GM23338 (cell line): ENCODE measurements at regions not wholly inside any gene's neighbourhood (a gene's known extent, or its start where the extent isn't known, plus 50 kb on each side); places are given as distances from the start of the nearest gene placed in this dataset.

ENCODE experiments used
- ATAC-seq: fragments of 200-7000 bp; cut with Tn5 transposase; 3 replicates; pipeline ENCODE4 v1.9.1; 2020
- DNase-seq: peaks from one replicate; pipeline ENCODE4 v3.0.0-alpha.2; 2015; ENCODE audit warnings: low spot score
- H2AFZ ChIP-seq: fragments of 200-600 bp; sonication (generic); 2 replicates; pipeline ENCODE4 v1.8.0; 2016; ENCODE audit warnings: antibody characterized with exemption, mild to moderate bottlenecking, moderate library complexity
- H3F3A ChIP-seq: fragments of 200-600 bp; sonication (generic); replicated peaks from 2 replicates; pipeline ENCODE4 v1.8.0; 2017; ENCODE audit warnings: antibody characterized with exemption, mixed run types, low read depth
- H3K27ac ChIP-seq: fragments of 200-600 bp; sonication (generic); 2 replicates; pipeline ENCODE4 v1.6.1; 2016; ENCODE audit warnings: low read depth
- H3K27me3 ChIP-seq: fragments of 200-600 bp; sonication (generic); 2 replicates; pipeline ENCODE4 v1.8.0; 2016; ENCODE audit warnings: mild to moderate bottlenecking, mixed run types, moderate library complexity; ENCODE audit not compliant: insufficient read depth
- H3K36me3 ChIP-seq: fragments of 200-600 bp; sonication (generic); 2 replicates; pipeline ENCODE4 v1.8.0; 2016; ENCODE audit warnings: mild to moderate bottlenecking; ENCODE audit not compliant: insufficient read depth
- H3K4me1 ChIP-seq: fragments of 200-600 bp; sonication (generic); 2 replicates; pipeline ENCODE4 v1.8.0; 2016; ENCODE audit warnings: mild to moderate bottlenecking, moderate library complexity; ENCODE audit not compliant: insufficient read depth
- H3K4me2 ChIP-seq: fragments of 200-600 bp; sonication (generic); 2 replicates; pipeline ENCODE4 v1.7.1; 2017; ENCODE audit warnings: mixed run types
- H3K4me3 ChIP-seq: fragments of 200-600 bp; sonication (generic); 2 replicates; pipeline ENCODE4 v1.6.1; 2016; ENCODE audit warnings: mixed run types
- H3K79me2 ChIP-seq: fragments of 200-600 bp; sonication (generic); replicated peaks from 2 replicates; pipeline ENCODE4 v1.8.0; 2017; ENCODE audit warnings: mild to moderate bottlenecking; ENCODE audit not compliant: insufficient read depth
- H3K9me2 ChIP-seq: fragments of 200-600 bp; sonication (generic); 2 replicates; pipeline ENCODE4 v1.8.0; 2017; ENCODE audit not compliant: insufficient read depth
- H4K20me1 ChIP-seq: fragments of 200-600 bp; sonication (generic); replicated peaks from 2 replicates; pipeline ENCODE4 v1.8.0; 2017; ENCODE audit warnings: mild to moderate bottlenecking; ENCODE audit not compliant: insufficient read depth
- H3K27ac Mint-ChIP-seq: 2 replicates; pipeline ENCODE4 v1.8.0; 2020; ENCODE audit warnings: inconsistent platforms, mild to moderate bottlenecking, moderate library complexity, mixed read lengths
- H3K27me3 Mint-ChIP-seq: 3 replicates; pipeline ENCODE4 v1.8.0; 2022; ENCODE audit warnings: low read depth, mild to moderate bottlenecking, moderate library complexity, mixed read lengths, inconsistent platforms; ENCODE audit not compliant: insufficient read depth, poor library complexity
- H3K36me3 Mint-ChIP-seq: 3 replicates; pipeline ENCODE4 v1.8.0; 2021; ENCODE audit warnings: low read depth, mild to moderate bottlenecking, inconsistent platforms, moderate library complexity, mixed read lengths
- H3K4me1 Mint-ChIP-seq: 3 replicates; pipeline ENCODE4 v1.8.0; 2020; ENCODE audit warnings: mild to moderate bottlenecking, inconsistent platforms, mixed read lengths
- H3K4me3 Mint-ChIP-seq: 3 replicates; pipeline ENCODE4 v1.8.0; 2021; ENCODE audit warnings: moderate library complexity, mild to moderate bottlenecking, inconsistent platforms, mixed read lengths
- H3K9me3 Mint-ChIP-seq: 3 replicates; pipeline ENCODE4 v1.8.0; 2020; ENCODE audit warnings: moderate library complexity, mild to moderate bottlenecking, inconsistent platforms, mixed read lengths
- CREB1 ChIP-seq: fragments of 250-450 bp; sonication (Bioruptor Pico); IDR thresholded peaks from 2 replicates; pipeline ENCODE4 v1.5.0; 2020; ENCODE audit warnings: low read depth, mild to moderate bottlenecking, moderate library complexity
- CTCF ChIP-seq, 2 experiments: fragments of 200-600 bp in 1 of 2; sonication (generic) in 1 of 2; conservative IDR thresholded peaks; 2 replicates each; pipeline versions ENCODE4 v1.5.1 to v1.6.1; 2016 to 2017; ENCODE audit warnings: antibody characterized with exemption in 2 of 2, low read depth in 2 of 2, mild to moderate bottlenecking in 2 of 2, moderate library complexity in 1 of 2
- ETS1 ChIP-seq: IDR thresholded peaks from 2 replicates; pipeline ENCODE4 v1.6.1; 2016; ENCODE audit warnings: antibody characterized with exemption
- EZH2 ChIP-seq: fragments of 200-600 bp; sonication (generic); IDR thresholded peaks from one replicate; pipeline ENCODE4 v1.8.0; 2017; ENCODE audit warnings: antibody characterized with exemption, mild to moderate bottlenecking, low read depth; ENCODE audit not compliant: unreplicated experiment
- EZH2phosphoT487 ChIP-seq: fragments of 200-600 bp; sonication (generic); IDR thresholded peaks from one replicate; pipeline ENCODE4 v1.8.1; 2018; ENCODE audit warnings: antibody characterized with exemption; ENCODE audit not compliant: unreplicated experiment
- JUNB ChIP-seq: IDR thresholded peaks from one replicate; pipeline ENCODE4 v1.6.1; 2016; ENCODE audit warnings: antibody characterized with exemption; ENCODE audit not compliant: unreplicated experiment
- NANOG ChIP-seq: IDR thresholded peaks from 2 replicates; pipeline ENCODE4 v1.6.1; 2016; ENCODE audit warnings: antibody characterized with exemption, borderline replicate concordance
- POLR2AphosphoS5 ChIP-seq: IDR thresholded peaks from 2 replicates; pipeline ENCODE4 v1.6.1; 2016; ENCODE audit warnings: antibody characterized with exemption, low read depth
- REST ChIP-seq: IDR thresholded peaks from one replicate; pipeline ENCODE4 v1.6.1; 2018; ENCODE audit warnings: antibody characterized with exemption; ENCODE audit not compliant: unreplicated experiment
- STAT1 ChIP-seq: IDR thresholded peaks from one replicate; pipeline ENCODE4 v1.6.1; 2016; ENCODE audit warnings: antibody characterized with exemption; ENCODE audit not compliant: unreplicated experiment
- ZNF114 ChIP-seq: fragments of 250-450 bp; sonication (Bioruptor Pico); IDR thresholded peaks from 2 replicates; pipeline ENCODE4 v1.5.0; 2020; ENCODE audit warnings: mild to moderate bottlenecking, moderate library complexity
- ZNF331 ChIP-seq: fragments of 250-450 bp; sonication (Bioruptor Pico); IDR thresholded peaks from 2 replicates; pipeline ENCODE4 v1.5.0; 2020; ENCODE audit warnings: low read depth, mild to moderate bottlenecking, moderate library complexity
- ZNF462 ChIP-seq: fragments of 250-450 bp; sonication (Bioruptor Pico); IDR thresholded peaks from 2 replicates; pipeline ENCODE4 v1.5.0; 2020; ENCODE audit warnings: mild to moderate bottlenecking, moderate library complexity

- TF ChIP-seq REST, result no peak
- TF ChIP-seq STAT1, result no peak
- no peak for TF ChIP-seq EZH2
Measured at GRCh38 chr5:82917584-82917983, 159.6 kb downstream of the TMEM167A start (continued).

GRCh38 chr5:82913971-82914370 is 163.2 kb downstream of the TMEM167A start:
- Mint-ChIP-seq H3K27me3 (peaks cover 2% of the 10 kb centered on the region), H3K4me3 (no peak overlapping the region), H3K4me1 (no peaks in the 10 kb centered on the region), H3K9me3 (peaks cover 26% of the 10 kb centered on the region), H3K36me3 (peaks cover 20% of the 10 kb centered on the region), H3K27ac (no peak overlapping the region)
- H3K4me2 ChIP-seq, result no peak overlapping the region
- H3K9me2 ChIP-seq, result no peaks in the 10 kb centered on the region
- no peak for ATAC-seq
- 0 out of 2 replicates have a peak, but pooled peaks cover 6% of the 10 kb centered on the region for H3K4me1 ChIP-seq
- H3K36me3 ChIP-seq, result peaks cover 7% of the 10 kb centered on the region
- H2AFZ ChIP-seq, result no peak overlapping the region
- no peak overlapping the region for H3K4me3 ChIP-seq
- H4K20me1 ChIP-seq, result no peaks in the 10 kb centered on the region
- no peaks in the 10 kb centered on the region for H3K27me3 ChIP-seq
- no peak overlapping the region for H3K27ac ChIP-seq
- H3F3A ChIP-seq, result no peaks in the 10 kb centered on the region
- no peak for DNase-seq
- H3K79me2 ChIP-seq, result no peaks in the 10 kb centered on the region
- TF ChIP-seq EZH2phosphoT487 (no peak), CTCF (conservative IDR thresholded peaks at IDR 0.05; ENCODE audit: low read depth in 2 of 2) (no peak), JUNB (no peak), ETS1 (no peak), NANOG (no peak), ZNF331 (CRISPR knock-in tag) (no peak), ZNF114 (CRISPR knock-in tag) (no peak), CREB1 (CRISPR knock-in tag) (no peak), ZNF462 (CRISPR knock-in tag) (no peak), POLR2AphosphoS5 (no peak), STAT1 (no peak)
